ENCODE measurements at regions not wholly inside any gene's neighbourhood (a gene's known extent, or its start where the extent isn't known, plus 50 kb on each side); places are given as distances from the start of the nearest gene placed in this dataset.

GRCh38 chr3:83076041-83076440 lies 1314.6 kb upstream of the GBE1 start:
- TF ChIP-seq RFX5 (IDR thresholded peaks at IDR 0.05) (no peak), EP300 (IDR thresholded peaks at IDR 0.05) (no peak), POLR2AphosphoS2 (conservative IDR thresholded peaks at IDR 0.05; ENCODE audit: low read length) (no peak)
